ENCODE measurements at regions not wholly inside any gene's neighbourhood (a gene's known extent, or its start where the extent isn't known, plus 50 kb on each side); places are given as distances from the start of the nearest gene placed in this dataset.
"Not testable (repeated sequence)": the region's sequence is repeated elsewhere in the genome, so short reads cannot be mapped to it uniquely, and the experiment has no call there.

- H3K9me3 ChIP-seq (ENCODE audit: insufficient read depth, low read depth, low read length); H3K36me3 ChIP-seq (ENCODE audit: insufficient read depth, low read length); H3K27ac ChIP-seq (ENCODE audit: low read depth, low read length); H3K4me1 ChIP-seq (ENCODE audit: insufficient read depth, low read length); H3K4me3 ChIP-seq (ENCODE audit: low read length); H3K9ac ChIP-seq (ENCODE audit: low read depth, low read length); H3K27me3 ChIP-seq (ENCODE audit: insufficient read depth, low read length): not testable (repeated sequence)
- 90% methylated on average over 4 of the region's 5 CpGs for WGBS
Measured at GRCh38 chr10:117777222-117777621, 234.7 kb downstream of the EMX2 start.

GRCh38 chr10:117778241-117778640 lies 235.7 kb downstream of the EMX2 start:
- WGBS, result 87% methylated on average over 3 of the region's 3 CpGs
- H3K27me3 ChIP-seq (ENCODE audit: insufficient read depth, low read length), result no peaks in the 10 kb centered on the region

GRCh38 chr10:117780411-117780810 lies 237.9 kb downstream of the EMX2 start:
- H3K27ac ChIP-seq (ENCODE audit: low read depth, low read length), result no peak overlapping the region
- H3K9ac ChIP-seq (ENCODE audit: low read depth, low read length), result no peak overlapping the region
- H3K36me3 ChIP-seq (ENCODE audit: insufficient read depth, low read length), result no peaks in the 10 kb centered on the region
- H3K4me3 ChIP-seq (ENCODE audit: low read length), result no peak overlapping the region
- no peaks in the 10 kb centered on the region for H3K27me3 ChIP-seq (ENCODE audit: insufficient read depth, low read length)
- WGBS, result 100% methylated on average over 1 of the region's 1 CpG
- H3K9me3 ChIP-seq (ENCODE audit: insufficient read depth, low read depth, low read length), result no peaks in the 10 kb centered on the region
- no peaks in the 10 kb centered on the region for H3K4me1 ChIP-seq (ENCODE audit: insufficient read depth, low read length)

More at GRCh38 chr10:117778241-117778640, 235.7 kb downstream of the EMX2 start:
- H3K4me3 ChIP-seq (ENCODE audit: low read length), result no peak overlapping the region
- no peak overlapping the region for H3K27ac ChIP-seq (ENCODE audit: low read depth, low read length)
- H3K4me1 ChIP-seq (ENCODE audit: insufficient read depth, low read length), result no peaks in the 10 kb centered on the region
- no peaks in the 10 kb centered on the region for H3K9me3 ChIP-seq (ENCODE audit: insufficient read depth, low read depth, low read length)
- no peaks in the 10 kb centered on the region for H3K36me3 ChIP-seq (ENCODE audit: insufficient read depth, low read length)
- no peak overlapping the region for H3K9ac ChIP-seq (ENCODE audit: low read depth, low read length)

GRCh38 chr10:117781216-117781831 lies 238.8 kb downstream of the EMX2 start:
- no peaks in the 10 kb centered on the region for H3K36me3 ChIP-seq (ENCODE audit: insufficient read depth, low read length)
- no peaks in the 10 kb centered on the region for H3K4me1 ChIP-seq (ENCODE audit: insufficient read depth, low read length)
- 95% methylated on average over 6 of the region's 7 CpGs for WGBS
- H3K4me3 ChIP-seq (ENCODE audit: low read length), result no peak overlapping the region
- H3K27me3 ChIP-seq (ENCODE audit: insufficient read depth, low read length), result no peaks in the 10 kb centered on the region
- no peak overlapping the region for H3K9ac ChIP-seq (ENCODE audit: low read depth, low read length)
- H3K27ac ChIP-seq (ENCODE audit: low read depth, low read length), result no peak overlapping the region
- H3K9me3 ChIP-seq (ENCODE audit: insufficient read depth, low read depth, low read length), result no peaks in the 10 kb centered on the region

- Histone ChIP-seq H3K27me3 (ENCODE audit: insufficient read depth, low read length) (no peaks in the 10 kb centered on the region), H3K9me3 (ENCODE audit: insufficient read depth, low read depth, low read length) (no peaks in the 10 kb centered on the region), H3K4me1 (ENCODE audit: insufficient read depth, low read length) (no peaks in the 10 kb centered on the region), H3K27ac (ENCODE audit: low read depth, low read length) (no peak overlapping the region), H3K9ac (ENCODE audit: low read depth, low read length) (no peak overlapping the region), H3K4me3 (ENCODE audit: low read length) (no peak overlapping the region), H3K36me3 (ENCODE audit: insufficient read depth, low read length) (no peaks in the 10 kb centered on the region)
- 65% methylated on average over 5 of the region's 5 CpGs for WGBS
Measured at GRCh38 chr10:117782276-117782675, 239.7 kb downstream of the EMX2 start.

GRCh38 chr10:117783698-117784395 lies 241.3 kb downstream of the EMX2 start:
- Histone ChIP-seq H3K4me3 (ENCODE audit: low read length) (no peak overlapping the region), H3K9ac (ENCODE audit: low read depth, low read length) (no peak overlapping the region), H3K9me3 (ENCODE audit: insufficient read depth, low read depth, low read length) (no peaks in the 10 kb centered on the region), H3K4me1 (ENCODE audit: insufficient read depth, low read length) (no peaks in the 10 kb centered on the region), H3K36me3 (ENCODE audit: insufficient read depth, low read length) (no peaks in the 10 kb centered on the region), H3K27me3 (ENCODE audit: insufficient read depth, low read length) (no peaks in the 10 kb centered on the region), H3K27ac (ENCODE audit: low read depth, low read length) (no peak overlapping the region)
- WGBS, result 96% methylated on average over 14 of the region's 14 CpGs

GRCh38 chr10:117784776-117785175 lies 242.2 kb downstream of the EMX2 start:
- H3K27me3 ChIP-seq (ENCODE audit: insufficient read depth, low read length), result no peaks in the 10 kb centered on the region
- WGBS, result 93% methylated on average over 2 of the region's 3 CpGs
- H3K27ac ChIP-seq (ENCODE audit: low read depth, low read length), result no peak overlapping the region
- no peak overlapping the region for H3K4me3 ChIP-seq (ENCODE audit: low read length)
- no peaks in the 10 kb centered on the region for H3K9me3 ChIP-seq (ENCODE audit: insufficient read depth, low read depth, low read length)
- H3K36me3 ChIP-seq (ENCODE audit: insufficient read depth, low read length), result no peaks in the 10 kb centered on the region
- H3K9ac ChIP-seq (ENCODE audit: low read depth, low read length), result no peak overlapping the region
- H3K4me1 ChIP-seq (ENCODE audit: insufficient read depth, low read length), result no peaks in the 10 kb centered on the region

GRCh38 chr10:117788911-117789310 lies 246.4 kb downstream of the EMX2 start:
- H3K4me3 ChIP-seq (ENCODE audit: low read length), result no peak overlapping the region
- H3K9me3 ChIP-seq (ENCODE audit: insufficient read depth, low read depth, low read length), result no peaks in the 10 kb centered on the region
- H3K9ac ChIP-seq (ENCODE audit: low read depth, low read length), result no peak overlapping the region
- no peaks in the 10 kb centered on the region for H3K27me3 ChIP-seq (ENCODE audit: insufficient read depth, low read length)
- no peak overlapping the region for H3K27ac ChIP-seq (ENCODE audit: low read depth, low read length)
- 93% methylated on average over 3 of the region's 3 CpGs for WGBS
- H3K36me3 ChIP-seq (ENCODE audit: insufficient read depth, low read length), result no peaks in the 10 kb centered on the region
- no peaks in the 10 kb centered on the region for H3K4me1 ChIP-seq (ENCODE audit: insufficient read depth, low read length)

- Histone ChIP-seq H3K36me3 (ENCODE audit: insufficient read depth, low read length) (no peaks in the 10 kb centered on the region), H3K4me3 (ENCODE audit: low read length) (no peak overlapping the region), H3K9ac (ENCODE audit: low read depth, low read length) (no peak overlapping the region), H3K27me3 (ENCODE audit: insufficient read depth, low read length) (no peaks in the 10 kb centered on the region), H3K27ac (ENCODE audit: low read depth, low read length) (no peak overlapping the region), H3K9me3 (ENCODE audit: insufficient read depth, low read depth, low read length) (no peaks in the 10 kb centered on the region), H3K4me1 (ENCODE audit: insufficient read depth, low read length) (no peaks in the 10 kb centered on the region)
- 89% methylated on average over 4 of the region's 4 CpGs for WGBS
Measured at GRCh38 chr10:117790179-117790578, 247.6 kb downstream of the EMX2 start.

- Histone ChIP-seq H3K27me3 (ENCODE audit: insufficient read depth, low read length) (no peaks in the 10 kb centered on the region), H3K36me3 (ENCODE audit: insufficient read depth, low read length) (no peaks in the 10 kb centered on the region), H3K4me3 (ENCODE audit: low read length) (no peak overlapping the region), H3K27ac (ENCODE audit: low read depth, low read length) (no peak overlapping the region), H3K9ac (ENCODE audit: low read depth, low read length) (no peak overlapping the region), H3K9me3 (ENCODE audit: insufficient read depth, low read depth, low read length) (no peaks in the 10 kb centered on the region), H3K4me1 (ENCODE audit: insufficient read depth, low read length) (no peaks in the 10 kb centered on the region)
- 92% methylated on average over 7 of the region's 7 CpGs for WGBS
Measured at GRCh38 chr10:117790621-117791020, 248.1 kb downstream of the EMX2 start.

- Histone ChIP-seq H3K27me3 (ENCODE audit: insufficient read depth, low read length) (no peaks in the 10 kb centered on the region), H3K4me3 (ENCODE audit: low read length) (no peak overlapping the region), H3K36me3 (ENCODE audit: insufficient read depth, low read length) (no peaks in the 10 kb centered on the region), H3K9ac (ENCODE audit: low read depth, low read length) (no peak overlapping the region), H3K27ac (ENCODE audit: low read depth, low read length) (no peak overlapping the region), H3K9me3 (ENCODE audit: insufficient read depth, low read depth, low read length) (no peaks in the 10 kb centered on the region), H3K4me1 (ENCODE audit: insufficient read depth, low read length) (no peaks in the 10 kb centered on the region)
- WGBS, result 91% methylated on average over 3 of the region's 3 CpGs
Measured at GRCh38 chr10:117792214-117792613, 249.7 kb downstream of the EMX2 start.

All from HUES64 (cell line).